Mucosa of stomach (tissue), 1 donor: ENCODE measurements at regions not wholly inside any gene's neighbourhood (a gene's known extent, or its start where the extent isn't known, plus 50 kb on each side); places are given as distances from the start of the nearest gene placed in this dataset.

Source experiments
- H3K27me3 ChIP-seq: one replicate; pipeline ENCODE4 v1.7.0; 2013; ENCODE audit warnings: mild to moderate bottlenecking, low read length; ENCODE audit not compliant: control insufficient read depth, insufficient read depth
- H3K36me3 ChIP-seq: one replicate; pipeline ENCODE4 v1.7.0; 2013; ENCODE audit warnings: low read length; ENCODE audit not compliant: control insufficient read depth, insufficient read depth
- H3K4me1 ChIP-seq: one replicate; pipeline ENCODE4 v1.7.0; 2013; ENCODE audit warnings: mild to moderate bottlenecking, low read length; ENCODE audit not compliant: control insufficient read depth, insufficient read depth
- H3K4me3 ChIP-seq: one replicate; pipeline ENCODE4 v1.7.0; 2013; ENCODE audit warnings: low read length
- H3K9ac ChIP-seq: one replicate; pipeline ENCODE4 v1.7.0; 2013; ENCODE audit warnings: mild to moderate bottlenecking, low read length, moderate library complexity
- H3K9me3 ChIP-seq: one replicate; pipeline ENCODE4 v1.7.0; 2013; ENCODE audit warnings: mild to moderate bottlenecking, low read length, moderate library complexity; ENCODE audit not compliant: control insufficient read depth
- donor health status: Pancreatic carcinoma.

DNA sequence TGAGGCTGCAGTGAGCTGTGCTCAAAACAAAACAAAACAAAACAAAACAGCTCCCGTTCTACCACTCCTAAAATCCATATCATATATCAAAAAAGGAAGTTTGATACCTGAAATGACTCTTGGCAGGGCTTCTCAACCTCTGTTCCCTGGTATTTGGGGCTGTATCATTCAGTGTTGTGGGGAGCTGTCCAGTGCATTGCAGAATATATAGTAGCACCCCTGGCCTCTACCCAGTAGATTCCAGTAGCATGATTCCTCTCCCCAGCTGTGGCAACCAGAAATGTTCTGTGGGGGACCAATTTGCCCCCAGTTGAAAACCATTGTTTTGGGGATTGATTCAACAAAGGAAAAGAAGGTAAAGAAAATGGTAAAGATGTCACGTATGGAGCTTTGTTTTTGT lies 238.9 kb downstream of the PRL start:
- Histone ChIP-seq H3K9ac (no peak overlapping the region), H3K36me3 (no peaks in the 10 kb centered on the region), H3K4me1 (no peaks in the 10 kb centered on the region), H3K9me3 (no peaks in the 10 kb centered on the region), H3K27me3 (no peaks in the 10 kb centered on the region), H3K4me3 (no peak overlapping the region)

- H3K9ac ChIP-seq, result no peak overlapping the region
- no peak overlapping the region for H3K4me3 ChIP-seq
- no peaks in the 10 kb centered on the region for H3K9me3 ChIP-seq
- H3K27me3 ChIP-seq, result no peaks in the 10 kb centered on the region
- no peaks in the 10 kb centered on the region for H3K4me1 ChIP-seq
- H3K36me3 ChIP-seq, result no peaks in the 10 kb centered on the region
These were observed 237.7 kb downstream of the PRL start for GRCh38 chr6:22059126-22059525.

DNA sequence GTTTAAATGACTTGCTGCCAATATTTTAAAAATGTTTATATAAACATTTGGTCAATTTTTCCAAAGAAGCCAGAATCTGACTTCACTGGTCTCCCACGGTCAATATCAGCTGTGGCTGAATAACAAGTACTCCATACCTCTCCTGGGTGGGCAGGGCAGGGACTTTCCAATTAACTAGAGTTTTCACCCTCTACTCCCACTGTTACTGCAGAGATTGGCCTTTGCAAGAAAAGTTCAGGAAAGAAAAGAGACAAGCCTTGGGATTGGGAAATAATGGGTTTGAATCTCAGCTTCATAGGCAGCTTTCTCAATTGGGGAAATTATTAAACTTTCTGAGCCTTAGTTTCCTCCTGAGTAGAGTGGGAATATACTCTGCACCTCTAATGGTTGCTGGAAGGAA lies 236.9 kb downstream of the PRL start:
- H3K9me3 ChIP-seq, result no peaks in the 10 kb centered on the region
- H3K4me1 ChIP-seq, result no peaks in the 10 kb centered on the region
- no peaks in the 10 kb centered on the region for H3K36me3 ChIP-seq
- H3K9ac ChIP-seq, result no peak overlapping the region
- H3K27me3 ChIP-seq, result no peaks in the 10 kb centered on the region
- no peak overlapping the region for H3K4me3 ChIP-seq

DNA sequence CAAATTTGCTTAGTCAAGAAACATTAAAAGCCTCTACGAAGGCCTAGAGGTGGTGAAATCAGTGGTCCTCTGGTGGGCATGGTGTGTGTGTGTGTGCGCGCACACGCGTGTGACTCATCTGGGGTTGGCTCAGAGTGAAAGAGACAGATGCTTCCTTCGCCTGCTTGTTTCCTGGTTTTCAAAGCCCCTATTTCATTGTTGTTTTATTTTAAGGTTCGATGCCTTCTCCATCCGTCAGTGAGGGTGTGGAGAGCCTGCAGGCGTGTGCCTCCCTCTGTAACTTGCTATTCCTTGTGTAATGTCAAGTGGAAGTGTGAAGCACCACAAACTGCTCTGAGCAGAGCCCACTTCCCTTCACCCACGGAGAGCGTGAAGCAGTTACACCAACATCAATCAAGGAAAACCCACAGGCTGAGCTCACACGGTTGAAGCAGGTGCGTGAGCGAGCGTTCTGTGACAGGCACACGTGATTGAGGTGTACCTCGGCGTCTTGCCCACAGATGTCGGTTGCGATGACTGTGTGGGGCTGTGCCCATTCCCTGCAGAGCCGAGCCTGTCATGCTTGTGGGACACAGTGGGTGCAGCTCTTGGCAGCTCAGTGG lies 233.9 kb downstream of the PRL start:
- H3K36me3 ChIP-seq, result no peaks in the 10 kb centered on the region
- H3K9ac ChIP-seq, result no peak overlapping the region
- no peaks in the 10 kb centered on the region for H3K27me3 ChIP-seq
- H3K4me1 ChIP-seq, result no peaks in the 10 kb centered on the region
- no peak overlapping the region for H3K4me3 ChIP-seq
- H3K9me3 ChIP-seq, result no peaks in the 10 kb centered on the region

GRCh38 chr6:22064558-22064957 lies 232.3 kb downstream of the PRL start:
- H3K36me3 ChIP-seq, result no peaks in the 10 kb centered on the region
- no peaks in the 10 kb centered on the region for H3K4me1 ChIP-seq
- H3K9me3 ChIP-seq, result no peaks in the 10 kb centered on the region
- H3K27me3 ChIP-seq, result no peaks in the 10 kb centered on the region
- H3K4me3 ChIP-seq, result no peak overlapping the region
- H3K9ac ChIP-seq, result no peak overlapping the region

GRCh38 chr6:22067122-22067521 lies 229.7 kb downstream of the PRL start:
- no peaks in the 10 kb centered on the region for H3K36me3 ChIP-seq

DNA sequence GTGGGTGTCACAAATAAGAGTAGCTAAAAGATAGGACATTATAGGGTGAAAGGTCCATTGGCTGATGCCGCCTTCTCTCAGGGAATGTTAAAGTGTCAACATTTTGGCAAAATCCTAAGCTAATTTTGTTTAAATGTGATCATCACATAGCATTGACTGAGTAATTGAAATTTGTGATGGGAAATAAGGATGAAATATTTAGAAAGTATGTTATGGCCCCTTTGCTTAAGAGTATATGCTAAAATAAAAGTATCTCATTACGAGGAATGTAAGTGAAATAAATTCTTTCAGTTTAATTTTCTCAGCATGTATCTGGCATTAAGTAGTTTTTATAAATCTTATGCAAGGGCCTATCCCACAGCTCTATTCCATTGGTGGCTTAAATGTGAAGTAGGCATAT lies 229.2 kb downstream of the PRL start:
- no peak overlapping the region for H3K9ac ChIP-seq
- H3K4me1 ChIP-seq, result no peaks in the 10 kb centered on the region

More at GRCh38 chr6:22067122-22067521, 229.7 kb downstream of the PRL start:
- Histone ChIP-seq H3K9ac (no peak overlapping the region), H3K4me3 (no peak overlapping the region), H3K9me3 (no peaks in the 10 kb centered on the region), H3K27me3 (no peaks in the 10 kb centered on the region), H3K4me1 (no peaks in the 10 kb centered on the region)

GRCh38 chr6:22068561-22069305 lies 228.1 kb downstream of the PRL start:
- H3K4me1 ChIP-seq, result no peaks in the 10 kb centered on the region
- no peaks in the 10 kb centered on the region for H3K36me3 ChIP-seq
- H3K27me3 ChIP-seq, result no peaks in the 10 kb centered on the region
- no peak overlapping the region for H3K4me3 ChIP-seq
- H3K9me3 ChIP-seq, result no peaks in the 10 kb centered on the region
- H3K9ac ChIP-seq, result no peak overlapping the region

More for the DNA sequence above, 229.2 kb downstream of the PRL start:
- H3K4me3 ChIP-seq, result no peak overlapping the region
- no peaks in the 10 kb centered on the region for H3K9me3 ChIP-seq
- H3K36me3 ChIP-seq, result no peaks in the 10 kb centered on the region
- no peaks in the 10 kb centered on the region for H3K27me3 ChIP-seq

- no peaks in the 10 kb centered on the region for H3K4me1 ChIP-seq
- no peaks in the 10 kb centered on the region for H3K27me3 ChIP-seq
- H3K36me3 ChIP-seq, result no peaks in the 10 kb centered on the region
- no peak overlapping the region for H3K4me3 ChIP-seq
- H3K9ac ChIP-seq, result no peak overlapping the region
- no peaks in the 10 kb centered on the region for H3K9me3 ChIP-seq
These were observed 227.5 kb downstream of the PRL start for GRCh38 chr6:22069306-22069800.

- no peak overlapping the region for H3K9ac ChIP-seq
These were observed 225.4 kb downstream of the PRL start for GRCh38 chr6:22071270-22072041.

GRCh38 chr6:22072949-22073348 lies 223.9 kb downstream of the PRL start:
- Histone ChIP-seq H3K4me3 (no peak overlapping the region), H3K36me3 (no peaks in the 10 kb centered on the region), H3K9ac (no peak overlapping the region), H3K9me3 (no peaks in the 10 kb centered on the region), H3K4me1 (no peaks in the 10 kb centered on the region), H3K27me3 (no peaks in the 10 kb centered on the region)

More at GRCh38 chr6:22071270-22072041, 225.4 kb downstream of the PRL start:
- no peaks in the 10 kb centered on the region for H3K27me3 ChIP-seq
- no peaks in the 10 kb centered on the region for H3K36me3 ChIP-seq
- no peaks in the 10 kb centered on the region for H3K9me3 ChIP-seq
- H3K4me3 ChIP-seq, result no peak overlapping the region
- H3K4me1 ChIP-seq, result no peaks in the 10 kb centered on the region
